ENCODE measurements at regions not wholly inside any gene's neighbourhood (a gene's known extent, or its start where the extent isn't known, plus 50 kb on each side); places are given as distances from the start of the nearest gene placed in this dataset.

- intact Hi-C loops (cut with DNase I) = no loop called here
These were observed 120.6 kb downstream of the ZWINT start for GRCh38 chr10:56240471-56240870.

GRCh38 chr10:56231436-56231835 lies 129.6 kb downstream of the ZWINT start:
- no peak for TF ChIP-seq CTCF (IDR thresholded peaks at IDR 0.05)
- Histone ChIP-seq H3K27ac (no peak overlapping the region), H3K36me3 (ENCODE audit: insufficient read depth in 1 of 2, low read depth in 1 of 2) (no peaks in the 10 kb centered on the region), H3K4me3 (no peak overlapping the region), H3K4me1 (no peaks in the 10 kb centered on the region), H3K27me3 (ENCODE audit: insufficient read depth in 3 of 3, low read length in 2 of 3) (no peaks in the 10 kb centered on the region), H3K9me3 (no peaks in the 10 kb centered on the region)
- DNase-seq (no peak), ATAC-seq (no peak)
- WGBS, 3 donors = 57 to 66% (median 61%) methylated on average over 5 of the region's 5 CpGs
- intact Hi-C loops (cut with DNase I) = no loop called here

More at GRCh38 chr10:56240471-56240870, 120.6 kb downstream of the ZWINT start:
- DNase-seq (no peak), ATAC-seq (no peak)
- Histone ChIP-seq H3K27ac (no peak overlapping the region), H3K9me3 (no peaks in the 10 kb centered on the region), H3K27me3 (ENCODE audit: insufficient read depth in 3 of 3, low read length in 2 of 3) (no peaks in the 10 kb centered on the region), H3K4me3 (no peak overlapping the region), H3K4me1 (no peaks in the 10 kb centered on the region), H3K36me3 (ENCODE audit: insufficient read depth in 1 of 2, low read depth in 1 of 2) (no peaks in the 10 kb centered on the region)
- 74 to 82% (median 78%) methylated on average over 5 of the region's 5 CpGs for WGBS, 3 donors
- no peak for TF ChIP-seq CTCF (IDR thresholded peaks at IDR 0.05)

GRCh38 chr10:56222237-56222636 lies 138.8 kb downstream of the ZWINT start:
- no peak for TF ChIP-seq CTCF (IDR thresholded peaks at IDR 0.05)
- DNase-seq = no peak
- 71 to 76% (median 74%) methylated on average over 3 of the region's 3 CpGs for WGBS, 3 donors

GRCh38 chr10:56212951-56213350 lies 148.1 kb downstream of the ZWINT start:
- DNase-seq = no peak
- TF ChIP-seq CTCF (IDR thresholded peaks at IDR 0.05) = no peak
- no peaks in the 10 kb centered on the region for H3K9me3 ChIP-seq
- 88 to 92% (median 89%) methylated on average over 6 of the region's 6 CpGs for WGBS, 3 donors
- H3K27me3 ChIP-seq (ENCODE audit: insufficient read depth in 3 of 3, low read length in 2 of 3) = no peaks in the 10 kb centered on the region
- ATAC-seq = no peak
- no peak overlapping the region for H3K4me3 ChIP-seq
- H3K27ac ChIP-seq = no peak overlapping the region
- no peaks in the 10 kb centered on the region for H3K36me3 ChIP-seq (ENCODE audit: insufficient read depth in 1 of 2, low read depth in 1 of 2)
- H3K4me1 ChIP-seq = no peaks in the 10 kb centered on the region
- intact Hi-C loops (cut with DNase I) = no loop called here

More at GRCh38 chr10:56222237-56222636, 138.8 kb downstream of the ZWINT start:
- no peaks in the 10 kb centered on the region for H3K4me1 ChIP-seq
- H3K27me3 ChIP-seq (ENCODE audit: insufficient read depth in 3 of 3, low read length in 2 of 3) = no peaks in the 10 kb centered on the region
- H3K9me3 ChIP-seq = no peaks in the 10 kb centered on the region
- intact Hi-C loops (cut with DNase I) = no loop called here
- H3K36me3 ChIP-seq (ENCODE audit: insufficient read depth in 1 of 2, low read depth in 1 of 2) = no peaks in the 10 kb centered on the region
- H3K27ac ChIP-seq = no peak overlapping the region
- no peak for ATAC-seq
- no peak overlapping the region for H3K4me3 ChIP-seq

GRCh38 chr10:56181607-56182006 lies 179.5 kb downstream of the ZWINT start:
- H3K9me3 ChIP-seq = no peaks in the 10 kb centered on the region
- no peaks in the 10 kb centered on the region for H3K36me3 ChIP-seq (ENCODE audit: insufficient read depth in 1 of 2, low read depth in 1 of 2)
- H3K27me3 ChIP-seq (ENCODE audit: insufficient read depth in 3 of 3, low read length in 2 of 3) = no peaks in the 10 kb centered on the region
- 60 to 72% (median 61%) methylated on average over 2 of the region's 2 CpGs for WGBS, 3 donors
- no peak for TF ChIP-seq CTCF (IDR thresholded peaks at IDR 0.05)
- no peaks in the 10 kb centered on the region for H3K4me1 ChIP-seq
- intact Hi-C loops (cut with DNase I) = no loop called here
- H3K4me3 ChIP-seq = no peak overlapping the region
- no peak for ATAC-seq
- no peak overlapping the region for H3K27ac ChIP-seq
- no peak for DNase-seq

All from psoas muscle (tissue), 7 donors.